K562 (cell line): ENCODE measurements at regions not wholly inside any gene's neighbourhood (a gene's known extent, or its start where the extent isn't known, plus 50 kb on each side); places are given as distances from the start of the nearest gene placed in this dataset.

ENCODE experiments used
- ATAC-seq: fragments of 200-7000 bp; cut with Tn5 transposase; 3 replicates; pipeline ENCODE4 v1.9.1; 2020; ENCODE audit warnings: moderate library complexity
- BruUV-seq: library from RNA; stranded (reverse); fragments of 400-500 nt; replicated peaks from 2 replicates; lab custom pipeline; 2021; lab: Mats Ljungman, UMichigan
- CTCF ChIA-PET: fragments of 300-600 bp; formaldehyde crosslinking; extraction: SDS; loops from one replicate; lab custom pipeline; 2021; ENCODE audit warnings: low intra/inter-chr PET ratio; lab: Yijun Ruan, JAX
- POLR2A ChIA-PET: fragments of 300-600, 350-650 bp; sonication (Branson Sonifier 250); formaldehyde crosslinking; extraction: SDS; loops from one replicate; lab custom pipeline; 2021; ENCODE audit warnings: antibody characterized with exemption, inconsistent platforms; lab: Yijun Ruan, JAX
- DNase-seq, 4 experiments: peaks; one replicate each; pipeline versions ENCODE4 v3.0.0 to v3.0.0-alpha.2; 2011 to 2018; ENCODE audit warnings: low spot score in 3 of 4, mixed read lengths in 3 of 4; ENCODE audit errors: extremely low read depth in 1 of 4
- FAIRE-seq: peaks from 2 replicates; lab custom pipeline; 2011; peaks lifted over from hg19 to GRCh38; lab: Jason Lieb, UNC
- H2AFZ ChIP-seq: 2 replicates; pipeline ENCODE4 v1.6.0; 2011; ENCODE audit warnings: low read depth, low read length, control low read depth, inconsistent platforms
- H3K27ac ChIP-seq: fragments of 200-600 bp; 3 replicates; pipeline ENCODE4 v1.8.0; 2011; ENCODE audit warnings: low read depth, mild to moderate bottlenecking, control low read depth, inconsistent platforms, low read length, moderate library complexity, mixed read lengths; ENCODE audit errors: extremely low read depth
- H3K27me3 ChIP-seq, 2 experiments: fragments of 300-600 bp in 1 of 2; 2 replicates in 1 of 2; 3 replicates in 1 of 2; pipeline versions ENCODE4 v1.6.0 to v1.8.0; 2011; ENCODE audit warnings: inconsistent platforms in 2 of 2, low read length in 2 of 2, mild to moderate bottlenecking in 1 of 2, mixed read lengths in 1 of 2, moderate library complexity in 1 of 2; ENCODE audit not compliant: control insufficient read depth in 2 of 2, insufficient read depth in 2 of 2
- H3K36me3 ChIP-seq: fragments of 300-600 bp; 3 replicates; pipeline ENCODE4 v1.8.0; 2011; ENCODE audit warnings: mild to moderate bottlenecking, low read length, inconsistent platforms; ENCODE audit not compliant: control insufficient read depth, insufficient read depth
- H3K4me1 ChIP-seq, 2 experiments: fragments of 200-600 bp in 1 of 2; replicated peaks in 1 of 2; 2 replicates in 1 of 2; 3 replicates in 1 of 2; pipeline versions ENCODE4 v1.5.1 to v1.8.0; 2011; ENCODE audit warnings: inconsistent platforms in 2 of 2, low read length in 2 of 2, mild to moderate bottlenecking in 1 of 2, mixed read lengths in 1 of 2, moderate library complexity in 1 of 2; ENCODE audit not compliant: control insufficient read depth in 2 of 2, insufficient read depth in 2 of 2
- H3K4me2 ChIP-seq: 2 replicates; pipeline ENCODE4 v1.6.1; 2011; ENCODE audit warnings: low read length, control low read depth, inconsistent platforms, mixed read lengths; ENCODE audit not compliant: insufficient read depth
- H3K4me3 ChIP-seq: fragments of 200-600 bp; sonication (generic), shearing (Covaris generic); 2 replicates; pipeline ENCODE4 v1.5.1; 2016; ENCODE audit warnings: control low read depth, inconsistent platforms
- H3K79me2 ChIP-seq: fragments of 200-600 bp; 3 replicates; pipeline ENCODE4 v1.8.0; 2011; ENCODE audit warnings: low read length, inconsistent platforms; ENCODE audit not compliant: control insufficient read depth, insufficient read depth
- H3K9ac ChIP-seq, 2 experiments: 2 replicates each; pipeline versions ENCODE4 v1.6.0 to v1.6.1; 2011; ENCODE audit warnings: low read depth in 2 of 2, low read length in 2 of 2, control low read depth in 1 of 2, inconsistent platforms in 1 of 2, mild to moderate bottlenecking in 1 of 2, mixed read lengths in 1 of 2; ENCODE audit not compliant: insufficient read depth in 1 of 2
- H3K9me1 ChIP-seq: one replicate; pipeline ENCODE4 v1.6.0; 2011; ENCODE audit warnings: inconsistent platforms, mild to moderate bottlenecking, low read length, moderate library complexity; ENCODE audit not compliant: control insufficient read depth, insufficient read depth
- H3K9me3 ChIP-seq: replicated peaks from 2 replicates; pipeline ENCODE4 v1.5.1; 2011; ENCODE audit warnings: low read depth, low read length, inconsistent platforms; ENCODE audit not compliant: control insufficient read depth, insufficient read depth
- H4K20me1 ChIP-seq: replicated peaks from 2 replicates; pipeline ENCODE4 v1.6.1; 2011; ENCODE audit warnings: low read length, inconsistent platforms, mixed read lengths; ENCODE audit not compliant: control insufficient read depth, insufficient read depth
- ELK3 ChIP-seq: fragments of 450-650 bp; formaldehyde crosslinking; IDR thresholded peaks from 2 replicates; pipeline ENCODE4 v1.4.0; 2020; ENCODE audit warnings: mild to moderate bottlenecking
- IRF9 ChIP-seq: fragments of 450-650 bp; IDR thresholded peaks from 2 replicates; pipeline ENCODE4 v1.6.1; 2016; ENCODE audit warnings: missing biosample characterization, missing genetic modification characterization
- JUND ChIP-seq, 2 experiments: IDR thresholded peaks; 2 replicates in 1 of 2; 3 replicates in 1 of 2; pipeline ENCODE4 v1.6.1; 2011; ENCODE audit warnings: borderline replicate concordance in 2 of 2, low read depth in 2 of 2, low read length in 2 of 2, improper control_type of control experiment in 1 of 2, missing biosample characterization in 1 of 2, missing genetic modification characterization in 1 of 2, missing genetic modification reagents in 1 of 2
- MTA1 ChIP-seq: fragments of 450-650 bp; IDR thresholded peaks from 2 replicates; pipeline ENCODE4 v1.6.1; 2017; ENCODE audit warnings: borderline replicate concordance
- POLR2G ChIP-seq: fragments of 200-400 bp; formaldehyde crosslinking; IDR thresholded peaks from 2 replicates; pipeline ENCODE4 v1.6.1; 2017; ENCODE audit warnings: low read depth, mild to moderate bottlenecking, antibody characterized with exemption, low read length, moderate library complexity
- POLR3A ChIP-seq: IDR thresholded peaks from 2 replicates; pipeline ENCODE4 v1.6.1; 2011; ENCODE audit warnings: borderline replicate concordance, mild to moderate bottlenecking, moderate library complexity; ENCODE audit not compliant: insufficient read length, insufficient read depth; ENCODE audit errors: extremely low read depth
- TAF7 ChIP-seq: fragments of 450-650 bp; IDR thresholded peaks from 2 replicates; pipeline ENCODE4 v1.6.1; 2016; ENCODE audit warnings: missing genetic modification characterization, missing compliant biosample characterization
- THRAP3 ChIP-seq: fragments of 450-650 bp; IDR thresholded peaks from 2 replicates; pipeline ENCODE4 v1.6.1; 2016; ENCODE audit warnings: mild to moderate bottlenecking, inconsistent platforms, borderline replicate concordance
- ZBTB34 ChIP-seq: fragments of 250-450 bp; sonication (Bioruptor Pico); IDR thresholded peaks from 2 replicates; pipeline ENCODE4 v1.8.0; 2021; ENCODE audit warnings: mild to moderate bottlenecking, moderate library complexity
- ZNF395 ChIP-seq: fragments of 200-800 bp; sonication (Bioruptor generic); IDR thresholded peaks from 2 replicates; pipeline ENCODE4 v1.6.1; 2017; ENCODE audit warnings: missing genetic modification characterization, missing compliant biosample characterization
- ZNF780A ChIP-seq: fragments of 250-450 bp; sonication (Bioruptor Pico); IDR thresholded peaks from 2 replicates; pipeline ENCODE4 v1.5.0; 2021; ENCODE audit warnings: mild to moderate bottlenecking
- WGBS: fragments of 100-300 bp; shearing (Covaris generic); methylation state at CpG from one replicate; pipeline ENCODE4 v1.1.6; 2016; ENCODE audit warnings: low coverage, mixed read lengths; ENCODE audit not compliant: insufficient coverage; ENCODE audit errors: missing lambda C conversion rate; 5-methylcytosine and 5-hydroxymethylcytosine counted together
- in situ Hi-C: fragments of 300-500 bp; cut with MboI; formaldehyde crosslinking; loops from 4 replicates; pipeline ENCODE4 v1.15.0; 2018; ENCODE audit warnings: inconsistent platforms, mixed read lengths
- intact Hi-C: fragments of 100-400 bp; cut with micrococcal nuclease; formaldehyde crosslinking; loops from 2 replicates; pipeline ENCODE4 v1.14.2; 2022

- no peak overlapping the region for H3K4me3 ChIP-seq
- 0% methylated on average over 1 of the region's 1 CpG for WGBS
- H3K9me3 ChIP-seq, result no peaks in the 10 kb centered on the region
- CTCF ChIA-PET, result no interaction called here
- POLR2A ChIA-PET, result no interaction called here
- no peak overlapping the region for H2AFZ ChIP-seq
- no peaks in the 10 kb centered on the region for H4K20me1 ChIP-seq
- intact Hi-C loops, result no loop called here
- BruUV-seq, result no TSS peak
- FAIRE-seq (no peak), DNase-seq (no peak), ATAC-seq (no peak)
- H3K36me3 ChIP-seq, result no peaks in the 10 kb centered on the region
- H3K27ac ChIP-seq, result no peak overlapping the region
- H3K27me3 ChIP-seq, result no peaks in the 10 kb centered on the region
- in situ Hi-C loops, result no loop called here
- no peaks in the 10 kb centered on the region for H3K4me1 ChIP-seq
- no peak overlapping the region for H3K4me2 ChIP-seq
- TF ChIP-seq MTA1 (no peak), ZNF780A (CRISPR knock-in tag) (no peak), ZBTB34 (CRISPR knock-in tag) (no peak), IRF9 (no peak), TAF7 (tag) (no peak), ZNF395 (no peak), POLR3A (no peak), JUND (IDR thresholded peaks at IDR 0.05; ENCODE audit: borderline replicate concordance, low read depth, low read length) (no peak), JUND (tag; IDR thresholded peaks at IDR 0.05; ENCODE audit: borderline replicate concordance, low read depth, low read length) (no peak), POLR2G (no peak), ELK3 (no peak), THRAP3 (no peak)
- no peak overlapping the region for H3K9ac ChIP-seq
- no peaks in the 10 kb centered on the region for H3K9me1 ChIP-seq
- no peaks in the 10 kb centered on the region for H3K79me2 ChIP-seq
These were observed 267.6 kb upstream of the TSHZ2 start for GRCh38 chr20:52704553-52704952.
